Common myeloid progenitor, CD34-positive (primary cell): ENCODE measurements at regions not wholly inside any gene's neighbourhood (a gene's known extent, or its start where the extent isn't known, plus 50 kb on each side); places are given as distances from the start of the nearest gene placed in this dataset.

Experiments used
- CTCF ChIA-PET: fragments of 350-600 bp; sonication (Branson Sonifier 250); formaldehyde crosslinking; loops from one replicate; lab custom pipeline; 2021; ENCODE audit warnings: antibody characterized with exemption; lab: Charles Lee
- POLR2A ChIA-PET: fragments of 350-600 bp; sonication (Branson Sonifier 250); formaldehyde crosslinking; loops from one replicate; lab custom pipeline; 2021; ENCODE audit warnings: antibody characterized with exemption; lab: Charles Lee
- DNase-seq, 3 donors: peaks; one replicate each; pipeline versions ENCODE4 v3.0.0 to v3.0.0-alpha.2; 2013
- H3K27ac ChIP-seq, 2 experiments: 1 replicate in 1 of 2; 2 replicates in 1 of 2; pipeline ENCODE4 v1.7.0; 2013; ENCODE audit warnings: inconsistent platforms in 2 of 2, low read length in 2 of 2, mild to moderate bottlenecking in 2 of 2, low read depth in 1 of 2, moderate library complexity in 1 of 2; ENCODE audit not compliant: severe bottlenecking in 2 of 2, insufficient read depth in 1 of 2, poor library complexity in 1 of 2
- H3K27me3 ChIP-seq, 5 experiments: replicated peaks in 2 of 5; 1 replicate in 3 of 5; 2 replicates in 2 of 5; pipeline versions ENCODE4 v1.6.1 to v1.7.0; 2013; ENCODE audit warnings: low read length in 4 of 5, mild to moderate bottlenecking in 2 of 5, moderate library complexity in 2 of 5, inconsistent platforms in 1 of 5; ENCODE audit not compliant: insufficient read depth in 5 of 5, control insufficient read depth in 4 of 5
- H3K36me3 ChIP-seq, 4 experiments: 1 replicate in 2 of 4; 2 replicates in 2 of 4; pipeline versions ENCODE4 v1.6.1 to v1.7.0; 2013; ENCODE audit warnings: low read length in 3 of 4, control low read depth in 1 of 4, mild to moderate bottlenecking in 1 of 4; ENCODE audit not compliant: control insufficient read depth in 4 of 4, insufficient read depth in 4 of 4
- H3K4me1 ChIP-seq, 4 experiments: 1 replicate in 3 of 4; 2 replicates in 1 of 4; pipeline versions ENCODE4 v1.6.1 to v1.7.1; 2013; ENCODE audit warnings: low read length in 3 of 4, mild to moderate bottlenecking in 3 of 4, control low read depth in 1 of 4, inconsistent platforms in 1 of 4, moderate library complexity in 1 of 4; ENCODE audit not compliant: control insufficient read depth in 4 of 4, insufficient read depth in 4 of 4; ENCODE audit errors: control extremely low read depth in 1 of 4
- H3K4me3 ChIP-seq, 7 experiments: 1 replicate in 4 of 7; 2 replicates in 3 of 7; pipeline versions ENCODE4 v1.5.1 to v1.7.0; 2013; ENCODE audit warnings: mild to moderate bottlenecking in 7 of 7, low read length in 6 of 7, moderate library complexity in 6 of 7, inconsistent platforms in 2 of 7, low read depth in 2 of 7, control low read depth in 1 of 7; ENCODE audit not compliant: insufficient read depth in 4 of 7, control insufficient read depth in 1 of 7; ENCODE audit errors: extremely low read depth in 1 of 7
- H3K9me3 ChIP-seq, 5 experiments: 1 replicate in 4 of 5; 2 replicates in 1 of 5; pipeline versions ENCODE4 v1.6.1 to v1.7.1; 2013; ENCODE audit warnings: low read length in 4 of 5, mild to moderate bottlenecking in 2 of 5, inconsistent platforms in 1 of 5, low read depth in 1 of 5, moderate library complexity in 1 of 5; ENCODE audit not compliant: control insufficient read depth in 4 of 5, insufficient read depth in 2 of 5; ENCODE audit errors: control extremely low read depth in 1 of 5
- WGBS: methylation state at CpG from one replicate; pipeline ENCODE4 v1.1.5; 2013; ENCODE audit not compliant: insufficient coverage; 5-methylcytosine and 5-hydroxymethylcytosine counted together

- CTCF ChIA-PET: no interaction called here
- no peaks in the 10 kb centered on the region for H3K36me3 ChIP-seq
Observed at GRCh38 chr15:97071668-97072067, 741.2 kb downstream of the NR2F2 start.

GRCh38 chr15:97072545-97072944, 742.0 kb downstream of the NR2F2 start:
- no peak for DNase-seq
- Histone ChIP-seq H3K9me3 (peaks cover 0 to 2% (median 0%) of the 10 kb centered on the region in 5 experiments), H3K4me3 (no peak overlapping the region), H3K4me1 (no peaks in the 10 kb centered on the region), H3K27ac (no peak overlapping the region), H3K27me3 (no peaks in the 10 kb centered on the region), H3K36me3 (no peaks in the 10 kb centered on the region)
- WGBS: 26% methylated on average over 6 of the region's 9 CpGs
- ChIA-PET POLR2A (no interaction called here), CTCF (no interaction called here)

More at GRCh38 chr15:97071668-97072067, 741.2 kb downstream of the NR2F2 start:
- H3K27me3 ChIP-seq: no peaks in the 10 kb centered on the region
- WGBS: 90% methylated on average over 4 of the region's 4 CpGs
- H3K4me1 ChIP-seq: no peaks in the 10 kb centered on the region
- no peak overlapping the region for H3K4me3 ChIP-seq
- no peak for DNase-seq
- POLR2A ChIA-PET: no interaction called here
- H3K27ac ChIP-seq: no peak overlapping the region
- peaks cover 0 to 2% (median 0%) of the 10 kb centered on the region in 5 experiments for H3K9me3 ChIP-seq

- Histone ChIP-seq H3K4me3 (no peak overlapping the region), H3K27ac (no peak overlapping the region), H3K4me1 (no peaks in the 10 kb centered on the region), H3K36me3 (no peaks in the 10 kb centered on the region), H3K9me3 (peaks cover 0 to 2% (median 0%) of the 10 kb centered on the region in 5 experiments), H3K27me3 (peaks cover 0 to 3% (median 0%) of the 10 kb centered on the region in 5 experiments)
- DNase-seq: no peak
- ChIA-PET CTCF (no interaction called here), POLR2A (no interaction called here)
- WGBS: 86% methylated on average over 3 of the region's 5 CpGs
Observed at GRCh38 chr15:97076011-97076410, 745.5 kb downstream of the NR2F2 start.

- H3K4me3 ChIP-seq: no peak overlapping the region
- H3K9me3 ChIP-seq: peaks cover 0 to 2% (median 0%) of the 10 kb centered on the region in 5 experiments
- CTCF ChIA-PET: no interaction called here
- no peaks in the 10 kb centered on the region for H3K36me3 ChIP-seq
- H3K27me3 ChIP-seq: peaks cover 0 to 6% (median 0%) of the 10 kb centered on the region in 5 experiments
- POLR2A ChIA-PET: no interaction called here
- no peak overlapping the region for H3K27ac ChIP-seq
- no peaks in the 10 kb centered on the region for H3K4me1 ChIP-seq
- WGBS: no CpG with 5 or more reads among the region's 2 CpGs
- DNase-seq: no peak
Observed at GRCh38 chr15:97077975-97078374, 747.5 kb downstream of the NR2F2 start.

GRCh38 chr15:97078591-97078990, 748.1 kb downstream of the NR2F2 start:
- no peak for DNase-seq
- Histone ChIP-seq H3K36me3 (no peaks in the 10 kb centered on the region), H3K9me3 (peaks cover 0 to 2% (median 0%) of the 10 kb centered on the region in 5 experiments), H3K4me3 (no peak overlapping the region), H3K4me1 (no peaks in the 10 kb centered on the region), H3K27ac (no peak overlapping the region), H3K27me3 (peaks cover 0 to 8% (median 5%) of the 10 kb centered on the region in 5 experiments)
- 65% methylated on average over 3 of the region's 6 CpGs for WGBS
- CTCF ChIA-PET: no interaction called here
- POLR2A ChIA-PET: interaction anchor here (0.7 kb wide), 1 partner anchor 66 kb away, joined by 3 read pairs; no protein-coding TSS in a partner anchor

GRCh38 chr15:97081666-97082226, 751.2 kb downstream of the NR2F2 start:
- Histone ChIP-seq H3K9me3 (no peaks in the 10 kb centered on the region), H3K4me1 (peaks cover 0 to 4% (median 2%) of the 10 kb centered on the region in 4 experiments), H3K4me3 (no peak overlapping the region), H3K36me3 (no peaks in the 10 kb centered on the region), H3K27me3 (peaks cover 0 to 18% (median 9%) of the 10 kb centered on the region in 5 experiments), H3K27ac (no peak overlapping the region)
- POLR2A ChIA-PET: no interaction called here
- no peak for DNase-seq
- WGBS: 80% methylated on average over 5 of the region's 6 CpGs
- CTCF ChIA-PET: no interaction called here

GRCh38 chr15:97082830-97083229, 752.3 kb downstream of the NR2F2 start:
- Histone ChIP-seq H3K4me3 (no peak overlapping the region), H3K27ac (no peak overlapping the region), H3K36me3 (no peaks in the 10 kb centered on the region), H3K4me1 (peaks cover 0 to 4% (median 2%) of the 10 kb centered on the region in 4 experiments), H3K9me3 (no peaks in the 10 kb centered on the region), H3K27me3 (peaks cover 0 to 17% (median 9%) of the 10 kb centered on the region in 5 experiments)
- ChIA-PET POLR2A (no interaction called here), CTCF (no interaction called here)
- no peak for DNase-seq
- 83% methylated on average over 8 of the region's 9 CpGs for WGBS
